Suppressor macrophage treated with lipopolysaccharide for 4 hours (primary cell): ENCODE measurements at regions not wholly inside any gene's neighbourhood (a gene's known extent, or its start where the extent isn't known, plus 50 kb on each side); places are given as distances from the start of the nearest gene placed in this dataset.
A peak's percentile ranks its signal among the peaks of the same experiment; 100 is the strongest.
"Not testable (repeated sequence)": the region's sequence is repeated elsewhere in the genome, so short reads cannot be mapped to it uniquely, and the experiment has no call there.

ENCODE experiments used
- DNase-seq: peaks from one replicate; pipeline ENCODE4 v3.0.0-alpha.2; 2020

GRCh38 chr1:206256935-206257334 lies 53.6 kb downstream of the SRGAP2 start:
- not testable (repeated sequence) for DNase-seq

- not testable (repeated sequence) for DNase-seq
Observed at GRCh38 chr1:206261473-206261872, 58.1 kb downstream of the SRGAP2 start.

- not testable (repeated sequence) for DNase-seq
Observed at GRCh38 chr1:206262424-206262823, 59.1 kb downstream of the SRGAP2 start.

- not testable (repeated sequence) for DNase-seq
Observed at GRCh38 chr1:206264916-206265315, 61.6 kb downstream of the SRGAP2 start.

GRCh38 chr1:206271153-206271552 lies 67.8 kb downstream of the SRGAP2 start:
- DNase-seq, result not testable (repeated sequence)

GRCh38 chr1:206273104-206273503 lies 69.8 kb downstream of the SRGAP2 start:
- not testable (repeated sequence) for DNase-seq

- DNase-seq, result not testable (repeated sequence)
Observed at GRCh38 chr1:206276143-206276542, 72.8 kb downstream of the SRGAP2 start.

- peak; percentile 27 for DNase-seq
Observed at GRCh38 chr1:206278683-206279082, 75.3 kb downstream of the SRGAP2 start.

GRCh38 chr1:206280683-206281082 lies 77.3 kb downstream of the SRGAP2 start:
- not testable (repeated sequence) for DNase-seq

GRCh38 chr1:206281912-206282654 lies 78.7 kb downstream of the SRGAP2 start:
- DNase-seq, result not testable (repeated sequence)

- DNase-seq, result not testable (repeated sequence)
Observed at GRCh38 chr1:206285024-206285960, 82.0 kb downstream of the SRGAP2 start.

- not testable (repeated sequence) for DNase-seq
Observed at GRCh38 chr1:206287759-206288158, 84.4 kb downstream of the SRGAP2 start.

- not testable (repeated sequence) for DNase-seq
Observed at GRCh38 chr1:206288453-206288852, 85.1 kb downstream of the SRGAP2 start.

GRCh38 chr1:206297145-206298031 lies 94.0 kb downstream of the SRGAP2 start:
- not testable (repeated sequence) for DNase-seq

GRCh38 chr1:206298032-206298392 lies 94.7 kb downstream of the SRGAP2 start:
- not testable (repeated sequence) for DNase-seq

- not testable (repeated sequence) for DNase-seq
Observed at GRCh38 chr1:206299181-206299791, 95.9 kb downstream of the SRGAP2 start.

- not testable (repeated sequence) for DNase-seq
Observed at GRCh38 chr1:206299942-206300341, 96.6 kb downstream of the SRGAP2 start.

GRCh38 chr1:206302056-206302455 lies 98.7 kb downstream of the SRGAP2 start:
- DNase-seq, result not testable (repeated sequence)

GRCh38 chr1:206307442-206307841 lies 104.1 kb downstream of the SRGAP2 start:
- not testable (repeated sequence) for DNase-seq

GRCh38 chr1:206310948-206311347 lies 107.6 kb downstream of the SRGAP2 start:
- DNase-seq, result not testable (repeated sequence)

- DNase-seq, result not testable (repeated sequence)
Observed at GRCh38 chr1:206311611-206312273, 108.4 kb downstream of the SRGAP2 start.
